HG02870 (cell line): ENCODE measurements at regions not wholly inside any gene's neighbourhood (a gene's known extent, or its start where the extent isn't known, plus 50 kb on each side); places are given as distances from the start of the nearest gene placed in this dataset.

Source experiments
- ATAC-seq: cut with Tn5 transposase; IDR thresholded peaks from one replicate; pipeline ENCODE4 v1.9.1; 2021; ENCODE audit warnings: mild to moderate bottlenecking, moderate library complexity; ENCODE audit not compliant: unreplicated experiment

- ATAC-seq: no peak
Measured at GRCh38 chr21:15363921-15364320, 299.1 kb upstream of the NRIP1 start.

DNA sequence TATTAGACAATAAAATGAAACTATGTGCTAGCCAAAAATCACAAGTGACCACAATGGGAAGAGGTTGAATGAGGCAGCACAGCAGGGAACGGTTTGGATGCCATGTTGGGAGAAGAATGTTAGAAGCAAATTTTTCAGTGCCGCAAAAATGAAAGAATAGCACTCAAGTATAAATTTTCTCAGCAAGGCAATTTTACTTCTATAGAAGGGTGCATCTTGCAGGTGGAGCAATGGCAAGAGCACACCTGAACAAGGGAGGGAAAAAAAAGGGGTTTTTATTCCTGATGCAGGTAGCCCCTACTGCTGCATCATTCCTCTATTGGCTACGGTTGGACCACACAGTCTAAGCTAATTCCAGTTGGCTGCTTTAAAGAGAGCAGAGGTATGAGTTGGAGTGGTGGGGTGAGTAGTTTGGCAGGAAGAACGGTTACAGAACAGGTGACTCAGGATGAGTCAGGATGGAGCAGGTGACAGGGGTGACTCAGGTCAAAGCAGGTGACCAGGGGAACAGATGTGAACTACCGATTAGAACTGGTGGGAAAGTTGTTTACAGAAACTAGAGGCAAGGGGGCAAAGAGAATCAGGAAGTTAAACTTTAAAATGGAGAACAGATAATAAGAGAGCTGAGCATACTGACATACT, 301.1 kb upstream of the NRIP1 start:
- ATAC-seq: no peak

- ATAC-seq: no peak
Measured at GRCh38 chr21:15366555-15366954, 301.8 kb upstream of the NRIP1 start.

- ATAC-seq: no peak
Measured at GRCh38 chr21:15367061-15367626, 302.3 kb upstream of the NRIP1 start.

DNA sequence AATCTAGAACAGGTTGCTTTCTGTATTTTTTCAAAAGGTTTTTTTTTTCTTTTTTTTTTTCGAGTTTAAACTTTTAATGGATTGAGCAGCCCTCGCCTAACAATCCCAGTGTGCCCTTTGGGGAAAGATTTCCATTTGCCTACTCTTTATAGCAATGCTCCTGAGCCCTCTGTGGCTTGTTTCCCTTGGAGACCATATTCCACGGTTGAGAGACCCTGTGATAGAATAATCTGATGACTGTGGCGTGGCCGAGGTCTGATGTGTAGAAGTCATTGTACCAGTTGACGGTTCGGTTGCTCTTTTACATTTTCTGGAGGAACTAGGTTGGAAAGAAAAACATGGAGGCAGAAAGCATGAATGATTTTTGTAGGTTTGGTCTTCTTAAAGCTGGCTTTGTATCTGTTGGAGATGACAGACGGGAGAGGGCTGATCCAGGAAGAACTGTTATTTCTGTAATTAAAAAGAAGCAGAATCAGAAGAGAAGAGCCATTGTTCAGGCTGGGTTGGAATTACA, 305.7 kb upstream of the NRIP1 start:
- ATAC-seq: no peak

DNA sequence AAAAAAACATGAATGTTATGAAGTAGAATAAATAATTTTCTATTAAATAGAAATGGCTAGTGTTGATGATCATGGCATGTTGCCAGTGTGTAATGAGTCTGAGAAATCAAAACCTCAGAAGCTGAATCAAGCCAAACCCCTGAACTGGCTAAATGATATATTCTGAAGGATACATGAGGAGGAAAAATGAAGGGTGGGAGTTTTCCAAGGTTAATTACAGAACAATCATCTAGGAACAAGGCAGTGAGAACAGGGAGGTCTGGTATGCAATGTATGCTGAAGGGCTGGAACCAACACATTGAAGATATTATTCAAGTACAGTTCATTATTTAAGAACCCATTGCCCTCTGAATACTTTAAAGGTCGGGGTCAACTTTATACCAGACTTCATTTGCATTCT, 309.1 kb upstream of the NRIP1 start:
- no peak for ATAC-seq

GRCh38 chr21:15379776-15380175, 315.0 kb upstream of the NRIP1 start:
- no peak for ATAC-seq

GRCh38 chr21:15383588-15383987, 318.8 kb upstream of the NRIP1 start:
- ATAC-seq: no peak

- ATAC-seq: no peak
Measured at GRCh38 chr21:15390049-15390448, 325.2 kb upstream of the NRIP1 start.

- no peak for ATAC-seq
Measured at GRCh38 chr21:15397258-15397657, 332.5 kb upstream of the NRIP1 start.

DNA sequence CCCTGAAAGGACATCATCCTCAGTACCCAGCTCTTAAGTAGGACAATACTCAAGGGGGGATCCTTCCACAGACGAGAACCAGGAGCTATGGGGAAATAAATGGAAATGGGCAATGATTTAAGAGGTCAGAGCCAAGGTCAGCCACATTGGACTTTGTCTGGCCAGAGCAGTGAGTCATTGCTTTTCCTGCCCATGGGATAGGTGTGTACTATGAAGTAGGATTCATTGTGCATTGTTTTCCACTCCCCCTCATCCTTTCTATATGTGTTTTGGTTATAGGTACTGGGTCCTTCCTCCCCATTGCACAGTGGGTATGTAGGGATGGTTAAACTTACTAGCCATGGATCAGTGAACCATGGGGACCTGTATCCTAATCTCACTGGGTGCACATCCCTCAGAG, 328.9 kb upstream of the USP25 start:
- no peak for ATAC-seq

GRCh38 chr21:15401331-15401730, 328.5 kb upstream of the USP25 start:
- ATAC-seq: no peak

- ATAC-seq: no peak
Measured at GRCh38 chr21:15405214-15405613, 324.6 kb upstream of the USP25 start.

- no peak for ATAC-seq
Measured at GRCh38 chr21:15406791-15407190, 323.0 kb upstream of the USP25 start.

- no peak for ATAC-seq
Measured at GRCh38 chr21:15407585-15407984, 322.2 kb upstream of the USP25 start.

- peak; percentile 98 for ATAC-seq
Measured at GRCh38 chr21:15408089-15408488, 321.7 kb upstream of the USP25 start.

GRCh38 chr21:15409031-15409430, 320.8 kb upstream of the USP25 start:
- no peak for ATAC-seq

- no peak for ATAC-seq
Measured at GRCh38 chr21:15410853-15411252, 318.9 kb upstream of the USP25 start.

- ATAC-seq: no peak
Measured at GRCh38 chr21:15414057-15414456, 315.7 kb upstream of the USP25 start.

GRCh38 chr21:15415541-15416261, 314.1 kb upstream of the USP25 start:
- ATAC-seq: no peak

DNA sequence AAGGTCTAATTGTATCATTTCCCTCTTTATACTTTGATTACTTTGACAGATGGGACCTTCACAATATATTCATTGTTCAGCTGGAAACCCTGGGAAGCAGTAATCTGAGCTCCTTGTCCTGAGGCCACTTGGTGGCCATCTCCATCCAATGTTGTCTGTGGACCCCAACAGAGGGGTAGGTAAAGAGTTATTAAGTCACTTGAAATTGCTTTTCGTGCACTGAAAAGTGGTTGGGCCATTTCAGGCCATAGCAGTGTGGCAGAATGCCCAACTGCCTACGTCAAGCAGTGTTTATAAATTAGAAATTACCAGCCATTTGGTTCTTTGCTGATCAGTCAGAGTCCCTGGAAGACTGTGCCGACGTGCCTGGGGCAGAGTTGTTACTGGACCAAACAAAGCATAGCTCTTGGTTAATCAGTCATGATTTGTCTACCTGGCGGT, 308.3 kb upstream of the USP25 start:
- ATAC-seq: no peak

DNA sequence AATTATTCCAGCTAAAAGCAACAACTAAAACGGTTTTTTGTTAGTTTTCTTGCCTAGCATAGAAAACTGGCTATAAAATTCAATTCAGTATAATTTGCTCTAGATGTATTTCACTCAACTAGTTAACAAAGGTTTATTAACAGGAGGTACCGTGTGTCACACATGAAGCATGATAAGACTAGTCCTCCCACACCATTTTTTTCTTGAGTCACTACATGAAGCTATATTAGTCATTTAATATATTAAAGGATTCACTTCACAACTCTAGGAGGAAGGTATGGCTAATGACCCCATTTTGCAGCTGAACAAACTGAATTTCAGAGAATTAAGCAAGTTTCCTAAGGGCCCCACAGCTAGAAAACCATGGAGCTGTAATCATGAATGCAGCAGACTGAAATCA, 307.8 kb upstream of the USP25 start:
- no peak for ATAC-seq
